Central memory CD4-positive, alpha-beta T cell (primary cell): ENCODE measurements at regions not wholly inside any gene's neighbourhood (a gene's known extent, or its start where the extent isn't known, plus 50 kb on each side); places are given as distances from the start of the nearest gene placed in this dataset.
"Not testable (repeated sequence)": the region's sequence is repeated elsewhere in the genome, so short reads cannot be mapped to it uniquely, and the experiment has no call there.

Source experiments
- DNase-seq: peaks from one replicate; pipeline ENCODE4 v3.0.0; 2022

DNA sequence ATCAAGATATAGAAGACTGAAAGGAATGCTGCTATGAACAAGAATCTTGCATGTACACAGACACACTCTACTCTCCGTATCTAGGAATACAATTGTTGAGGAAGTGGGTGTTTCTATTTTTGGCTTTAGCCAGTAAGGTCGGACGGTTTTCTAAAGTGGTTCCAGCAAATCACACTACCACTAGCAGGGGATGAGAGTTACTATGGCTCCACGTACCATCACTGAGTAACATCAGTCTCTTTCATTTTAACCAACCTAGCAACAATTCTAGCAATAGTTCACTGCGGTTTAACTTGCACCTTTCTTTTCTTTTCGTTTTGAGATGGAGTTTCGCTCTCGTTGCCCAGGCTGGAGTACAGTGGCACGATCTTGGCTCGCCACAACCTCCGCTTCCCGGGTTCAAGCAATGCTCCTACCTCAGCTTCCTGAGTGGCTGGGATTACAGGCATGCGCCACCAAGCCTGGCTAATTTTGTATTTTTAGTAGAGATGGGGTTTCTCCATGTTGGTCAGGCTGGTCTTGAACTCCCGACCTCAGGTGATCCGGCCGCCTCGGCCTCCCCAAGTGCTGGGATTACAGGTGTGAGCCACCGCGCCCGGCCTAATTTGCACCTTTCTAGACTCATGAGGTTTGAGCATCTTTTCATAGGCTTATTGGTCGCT, 103.2 kb upstream of the ZNF746 start:
- DNase-seq: peak; percentile 33

DNA sequence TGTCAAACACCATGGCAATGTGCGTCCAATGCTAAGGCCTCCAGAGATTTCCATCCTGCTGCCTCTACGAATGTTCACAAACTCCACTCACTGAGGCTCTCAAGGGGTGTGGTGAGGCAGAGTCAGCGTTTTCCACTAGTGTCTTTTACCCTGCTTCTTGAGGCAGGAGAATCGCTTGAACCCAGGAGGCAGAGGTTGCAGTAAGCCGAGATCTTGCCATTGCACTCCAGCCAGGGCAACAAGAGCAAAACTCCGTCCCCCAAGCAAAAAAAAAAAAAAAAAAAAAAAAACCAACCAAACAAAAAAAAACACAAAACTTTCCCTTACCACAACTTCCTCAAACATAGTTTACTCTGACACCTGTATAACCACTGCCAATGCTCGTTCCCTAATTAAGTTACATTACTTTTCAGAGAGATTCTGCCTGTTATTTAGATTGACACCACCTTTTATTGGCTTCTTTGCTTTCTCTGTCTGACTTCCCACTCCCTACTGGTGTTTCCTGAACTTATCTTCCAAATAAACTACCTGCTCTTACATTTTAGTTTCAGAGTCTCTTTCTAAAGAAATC, 102.1 kb upstream of the ZNF746 start:
- peak; percentile 43 for DNase-seq

DNA sequence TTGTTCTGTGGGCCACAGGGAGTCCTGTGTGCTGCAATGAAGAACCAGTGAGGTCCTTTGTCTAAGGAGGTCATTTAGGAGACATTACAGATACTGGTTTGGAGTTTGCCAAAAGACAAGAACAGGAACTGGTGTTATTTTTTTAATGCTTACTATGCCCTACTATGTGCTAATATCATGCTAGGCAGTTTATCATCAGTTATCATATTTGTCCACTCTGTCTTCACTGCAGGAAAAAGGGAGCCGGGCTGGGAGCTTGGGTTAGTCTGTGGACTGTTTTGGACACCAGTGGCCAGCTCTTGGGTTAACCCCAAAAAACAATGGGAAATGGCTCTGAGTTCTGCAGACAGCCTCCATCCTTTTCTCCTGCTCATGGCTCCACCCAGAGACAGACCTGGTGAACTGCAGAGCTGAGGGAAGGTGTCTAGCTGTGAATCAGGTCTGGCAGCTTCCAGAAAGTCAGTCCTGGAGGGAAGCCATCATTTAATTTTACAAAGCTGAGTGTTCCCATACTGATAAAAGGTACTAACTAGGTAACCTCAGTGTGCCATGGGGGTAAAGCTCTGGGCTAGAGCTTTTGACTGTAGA, 101.2 kb upstream of the ZNF746 start:
- DNase-seq: no peak

DNA sequence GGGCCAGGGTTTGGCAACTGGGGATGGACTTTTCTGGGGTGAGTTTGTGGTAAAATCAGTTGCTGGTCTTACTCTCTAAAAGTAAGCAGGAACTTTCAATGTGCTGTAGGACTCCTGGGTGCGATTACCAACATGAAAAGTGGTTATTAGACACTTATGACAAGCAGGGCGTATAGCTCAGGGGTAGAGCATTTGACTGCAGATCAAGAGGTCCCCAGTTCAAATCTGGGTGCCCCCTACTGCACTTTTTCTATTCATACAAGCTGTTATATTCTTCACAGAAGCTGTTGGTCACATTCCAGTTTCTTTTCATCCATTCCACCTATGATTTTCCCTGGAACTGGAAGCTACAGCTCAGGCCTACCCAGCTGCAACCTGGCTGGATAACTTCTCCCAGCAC, 100.2 kb upstream of the ZNF746 start:
- not testable (repeated sequence) for DNase-seq

DNA sequence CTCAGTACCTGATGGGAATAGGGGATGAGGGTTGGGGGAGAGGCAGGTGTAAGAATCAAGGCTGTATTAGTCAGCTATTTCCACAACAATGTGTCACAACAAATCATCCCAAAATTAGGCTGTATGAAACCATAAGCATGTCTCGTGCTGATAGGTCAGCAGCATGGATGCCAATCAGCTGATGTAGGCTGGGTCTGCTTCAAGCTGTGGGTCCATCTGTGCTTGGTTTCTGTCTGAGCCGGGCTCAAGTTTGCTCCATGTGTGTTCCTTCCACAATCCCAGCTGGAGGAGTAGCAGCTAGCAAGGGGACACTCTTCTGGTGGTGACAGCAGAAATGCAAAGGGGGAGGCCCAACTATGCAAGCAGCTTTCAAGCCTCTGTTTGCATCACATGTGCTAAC, 97.9 kb upstream of the ZNF746 start:
- DNase-seq: no peak

DNA sequence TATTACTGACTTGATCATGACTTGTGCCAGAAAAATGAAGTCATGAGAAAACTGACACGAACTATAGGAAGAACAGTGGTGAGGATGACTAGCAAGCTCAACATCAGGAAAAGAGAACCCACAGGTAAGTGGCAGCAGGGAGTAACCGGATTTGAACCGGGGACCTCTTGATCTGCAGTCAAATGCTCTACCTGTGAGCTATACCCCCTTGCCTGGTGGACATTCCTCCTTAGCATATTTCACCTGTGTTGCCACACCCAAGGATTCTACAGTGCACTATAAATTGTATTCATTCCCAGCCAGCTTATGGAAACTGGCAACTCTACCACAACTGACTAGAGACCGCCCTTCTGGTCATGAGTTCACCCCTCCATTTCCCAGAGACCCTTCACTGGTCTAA, 97.5 kb upstream of the ZNF746 start:
- no peak for DNase-seq

DNA sequence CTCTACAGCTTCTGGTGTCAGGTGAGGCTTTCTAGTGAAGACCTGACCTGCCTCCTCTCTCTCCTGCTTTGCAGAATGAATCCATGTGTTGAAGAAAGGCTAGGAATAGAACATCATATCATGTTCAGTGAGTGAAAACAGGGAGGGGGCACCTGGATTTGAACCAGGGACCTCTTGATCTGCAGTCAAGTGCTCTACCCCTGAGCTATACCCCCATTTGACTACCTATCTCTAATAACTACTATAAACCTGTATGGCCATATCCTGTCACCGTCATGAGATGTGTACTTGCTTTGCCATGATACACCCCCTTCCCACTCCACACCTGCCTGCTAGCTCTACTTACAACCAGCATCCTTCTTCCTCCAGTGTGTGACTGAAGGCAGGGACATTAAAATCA, 91.3 kb upstream of the ZNF746 start:
- no peak for DNase-seq

DNA sequence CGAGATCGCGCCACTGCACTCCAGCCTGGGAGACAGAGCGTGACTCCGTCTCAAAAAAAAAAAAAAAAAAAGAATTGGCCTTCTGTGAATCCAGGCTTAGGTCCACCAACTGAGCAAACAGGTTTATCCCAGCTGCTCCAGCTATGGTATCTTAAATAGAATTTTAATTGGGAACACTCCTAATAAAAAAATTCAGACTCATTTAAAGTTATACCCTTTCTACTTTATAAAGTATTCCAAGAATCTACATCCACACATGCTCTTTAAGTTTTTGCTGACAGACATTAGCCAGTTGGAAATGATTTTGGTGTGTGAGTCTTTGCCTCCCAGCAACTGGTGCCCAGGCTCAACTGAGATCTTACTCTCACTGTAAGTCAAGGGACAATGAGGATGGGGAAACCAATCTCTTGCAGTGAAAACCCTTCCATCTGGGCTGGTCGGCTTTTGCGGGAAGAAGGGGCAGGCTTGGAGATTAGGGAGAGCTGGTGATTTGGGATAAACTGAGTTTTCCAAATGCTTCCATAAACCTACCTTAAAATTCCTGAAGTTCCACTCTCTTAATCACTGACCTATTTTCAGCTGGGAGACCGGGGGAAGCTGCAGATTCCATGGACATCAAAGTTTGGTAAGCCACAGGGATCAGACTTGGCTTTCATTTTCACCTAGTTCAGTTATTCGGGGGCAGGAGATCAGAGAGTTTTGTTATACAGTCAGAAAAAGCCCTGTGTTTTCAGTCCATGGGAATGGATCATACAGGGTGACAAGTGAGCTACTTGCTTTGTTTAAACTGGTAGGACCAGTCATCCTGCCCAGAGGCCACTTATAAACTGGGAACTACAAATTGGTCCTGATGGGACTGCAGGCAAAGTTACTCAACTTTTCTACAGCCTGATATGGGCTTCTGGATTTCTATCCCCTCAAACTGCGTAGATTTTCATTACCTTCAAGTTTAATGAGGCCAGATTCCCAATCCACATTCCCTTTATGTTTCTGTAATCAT, 89.3 kb upstream of the ZNF746 start:
- no peak for DNase-seq

DNA sequence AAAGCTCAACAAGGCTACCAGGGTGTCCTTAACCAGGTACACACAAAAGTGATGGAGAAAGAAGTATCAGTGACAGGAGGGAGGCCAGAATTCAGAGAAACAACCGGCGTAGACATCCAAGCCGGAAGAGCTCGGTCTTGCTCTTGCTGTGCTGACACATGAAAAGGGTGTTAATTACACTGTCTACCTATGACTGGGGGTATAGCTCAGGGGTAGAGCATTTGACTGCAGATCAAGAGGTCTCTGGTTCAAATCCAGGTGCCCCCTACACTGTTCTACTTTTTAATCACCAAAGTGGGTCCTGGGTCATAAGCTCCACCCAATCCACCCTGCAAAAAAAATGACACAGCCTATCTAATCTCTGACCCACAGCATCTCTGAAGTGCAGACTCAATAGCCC, 86.9 kb upstream of the ZNF746 start:
- DNase-seq: no peak

DNA sequence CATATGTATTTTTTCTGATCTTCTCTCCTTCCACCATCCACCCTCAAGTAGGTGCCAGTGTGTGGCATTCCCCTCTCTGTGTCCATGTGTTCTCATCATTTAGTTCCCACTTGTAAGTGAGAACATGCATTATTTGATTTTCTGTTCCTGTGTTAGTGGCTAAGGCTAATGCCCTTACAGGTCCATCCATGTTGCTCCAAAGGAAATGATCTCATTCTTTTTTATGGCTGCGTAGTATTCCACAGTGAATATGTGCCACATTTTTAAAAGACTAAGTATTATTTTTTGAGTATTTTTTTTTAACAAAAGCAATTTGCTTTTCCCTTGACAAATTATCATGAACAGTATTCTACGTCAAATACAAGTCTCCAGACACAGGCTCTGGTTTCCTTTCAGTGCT, 86.4 kb upstream of the ZNF746 start:
- DNase-seq: no peak

DNA sequence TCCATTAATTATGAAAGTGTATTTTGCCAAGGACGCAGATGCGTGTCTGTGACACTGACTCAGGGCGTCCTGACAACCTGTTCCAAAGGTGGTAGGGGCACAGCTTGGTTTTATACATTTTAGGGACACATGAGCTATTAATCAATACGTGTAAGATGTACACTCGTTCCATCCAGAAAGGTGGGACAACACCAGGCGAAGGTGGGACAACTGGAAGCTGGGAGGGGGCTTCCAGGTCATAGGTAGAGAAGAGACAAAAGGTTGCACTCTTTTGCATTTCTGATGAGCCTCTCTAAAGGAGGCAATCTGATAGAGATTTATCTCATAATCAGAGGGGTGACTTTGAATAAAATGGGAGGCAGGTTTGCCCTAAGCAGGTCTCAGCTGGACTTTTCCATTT, 82.7 kb upstream of the ZNF746 start:
- DNase-seq: no peak

DNA sequence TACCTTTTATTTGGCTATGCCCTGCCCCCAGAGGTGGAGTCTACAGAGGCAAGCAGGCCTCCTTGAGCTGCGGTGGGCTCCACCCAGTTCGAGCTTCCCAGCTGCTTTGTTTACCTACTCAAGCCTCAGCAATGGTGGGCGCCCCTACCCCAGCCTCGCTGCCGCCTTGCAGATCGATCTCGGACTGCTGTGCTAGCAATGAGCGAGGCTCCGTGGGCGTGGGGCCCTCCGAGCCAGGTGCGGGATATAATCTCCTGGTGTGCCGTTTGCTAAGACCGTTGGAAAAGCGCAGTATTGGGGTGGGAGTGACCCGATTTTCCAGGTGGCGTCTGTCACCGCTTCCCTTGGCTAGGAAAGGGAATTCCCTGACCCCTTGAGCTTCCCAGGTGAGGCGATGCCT, 81.8 kb upstream of the ZNF746 start:
- not testable (repeated sequence) for DNase-seq

DNA sequence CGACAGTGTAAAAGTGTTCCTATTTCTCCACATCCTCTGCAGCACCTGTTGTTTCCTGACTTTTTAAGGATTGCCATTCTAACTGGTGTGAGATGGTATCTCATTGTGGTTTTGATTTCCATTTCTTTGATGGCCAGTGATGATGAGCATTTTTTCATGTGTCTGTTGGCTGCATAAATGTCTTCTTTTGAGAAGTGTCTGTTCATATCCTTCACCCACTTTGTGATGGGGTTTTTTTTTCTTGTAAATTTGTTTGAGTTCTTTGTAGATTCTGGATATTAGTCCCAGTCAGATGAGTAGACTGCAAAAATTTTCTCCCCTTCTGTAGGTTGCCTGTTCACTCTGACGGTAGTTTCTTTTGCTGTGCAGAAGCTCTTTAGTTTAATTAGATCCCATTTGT, 76.8 kb upstream of the ZNF746 start:
- not testable (repeated sequence) for DNase-seq

DNA sequence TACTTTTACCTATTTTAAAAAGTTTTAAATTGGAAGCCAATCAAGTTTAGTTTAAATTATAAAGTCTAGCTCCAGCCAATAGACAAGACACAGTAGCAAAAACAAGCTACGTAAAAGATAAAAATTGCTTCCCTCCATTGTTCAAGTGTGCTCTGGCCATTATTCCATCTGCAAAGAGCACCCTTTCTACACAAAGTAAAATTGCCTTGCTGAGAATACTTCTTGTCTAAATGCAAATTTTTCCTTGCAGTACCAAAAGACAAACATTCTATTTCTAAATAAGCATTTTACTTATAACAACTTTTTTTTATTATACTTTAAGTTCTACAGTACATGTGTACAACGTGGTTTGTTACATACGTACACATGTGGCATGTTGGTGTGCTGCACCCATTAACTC, 75.9 kb upstream of the ZNF746 start:
- DNase-seq: no peak

DNA sequence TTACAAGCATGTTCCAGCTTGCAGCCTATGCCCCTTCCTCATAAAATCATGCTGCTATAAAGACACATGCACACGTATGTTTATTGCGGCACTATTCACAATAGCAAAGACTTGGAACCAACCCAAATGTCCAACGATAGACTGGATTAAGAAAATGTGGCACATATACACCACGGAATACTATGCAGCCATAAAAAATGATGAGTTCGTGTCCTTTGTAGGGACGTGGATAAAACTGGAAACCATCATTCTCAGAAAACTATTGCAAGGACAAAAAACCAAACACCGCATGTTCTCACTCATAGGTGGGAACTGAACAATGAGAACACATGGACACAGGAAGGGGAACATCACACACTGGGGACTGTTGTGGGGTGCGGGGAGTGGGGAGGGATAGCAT, 75.3 kb upstream of the ZNF746 start:
- DNase-seq: not testable (repeated sequence)

DNA sequence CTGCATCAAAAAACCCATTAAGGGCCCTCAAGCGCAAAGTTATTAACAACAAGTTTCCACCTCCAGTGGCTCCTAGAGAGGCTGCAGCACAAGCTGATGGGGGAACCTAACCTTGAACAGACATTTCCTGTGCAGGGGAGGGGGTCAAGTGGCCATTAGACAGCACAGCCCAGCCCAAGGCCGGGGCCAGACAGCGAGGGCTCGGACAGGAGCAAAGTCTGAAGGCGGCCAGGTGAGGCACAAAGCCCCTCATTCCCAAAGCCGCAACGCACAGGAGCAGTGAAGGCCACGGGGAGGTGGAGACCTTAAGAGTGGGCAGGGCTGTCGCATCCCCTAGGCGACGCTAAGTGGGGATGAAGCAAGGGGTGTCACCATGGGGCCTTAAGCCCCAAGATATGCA, 73.2 kb upstream of the ZNF746 start:
- no peak for DNase-seq

DNA sequence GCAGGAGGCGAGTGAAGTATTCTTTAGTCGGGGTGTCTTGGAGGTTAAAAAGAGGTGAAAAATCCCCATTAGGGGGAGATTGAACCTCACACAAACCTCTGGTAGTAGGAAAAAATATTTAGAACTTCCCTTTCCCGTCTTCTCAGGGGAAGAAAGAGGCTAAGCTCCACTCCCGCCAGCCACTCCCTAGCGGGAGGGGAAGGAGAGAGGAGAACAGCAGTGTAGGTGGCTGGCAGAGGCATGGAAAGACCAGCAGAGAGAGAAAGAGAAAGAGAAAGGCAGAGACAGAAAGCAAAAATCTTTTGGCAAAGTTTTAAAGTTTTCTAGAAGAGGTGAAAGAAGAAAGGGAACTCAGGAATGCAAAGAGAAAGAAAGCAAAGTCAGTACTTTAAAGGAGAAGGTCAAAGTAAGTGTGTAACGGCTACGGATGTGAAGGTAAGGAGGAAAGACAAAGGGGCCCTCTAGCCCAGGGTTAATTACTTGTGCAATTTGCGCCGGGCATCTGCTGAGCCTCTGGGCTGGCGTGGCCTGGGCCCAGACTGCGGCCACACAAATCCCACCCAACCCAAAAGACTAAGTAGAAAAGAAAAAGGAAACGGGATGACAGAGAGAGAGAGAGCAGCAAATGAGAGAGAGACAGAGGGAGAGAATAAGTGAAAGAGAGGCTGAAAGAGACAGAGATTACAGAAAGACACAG, 72.3 kb upstream of the ZNF746 start:
- DNase-seq: no peak

DNA sequence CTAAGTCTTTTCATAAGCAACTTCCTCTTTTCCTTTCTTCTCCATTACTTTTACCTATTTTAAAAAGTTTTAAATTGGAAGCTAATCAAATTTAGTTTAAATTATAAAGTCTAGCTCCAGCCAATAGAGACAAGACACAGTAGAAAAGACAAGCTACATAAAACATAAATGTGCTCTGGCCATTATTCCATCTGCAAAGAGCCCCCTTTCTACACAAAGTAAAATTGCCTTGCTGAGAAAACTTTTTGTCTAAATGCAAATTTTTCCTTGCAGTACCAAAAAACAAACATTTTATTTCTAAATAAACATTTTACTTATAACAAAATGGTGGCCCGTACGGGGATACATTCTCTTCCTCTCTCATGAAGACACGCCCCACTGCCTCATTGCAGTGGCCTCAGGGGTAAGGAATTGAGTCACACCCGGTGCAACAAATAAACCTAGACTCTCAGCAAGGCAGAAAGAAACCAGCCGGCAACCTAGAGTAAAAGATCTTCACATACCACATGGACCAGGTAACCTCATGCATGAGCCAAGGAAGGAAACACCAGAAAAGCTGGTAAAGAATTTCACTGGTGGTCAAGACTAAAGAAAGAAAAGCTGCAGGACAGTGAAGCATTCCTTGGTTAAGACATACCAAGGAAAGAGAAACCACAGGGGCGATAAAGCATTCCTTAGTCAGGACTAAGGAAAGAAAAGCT, 71.6 kb upstream of the ZNF746 start:
- no peak for DNase-seq

DNA sequence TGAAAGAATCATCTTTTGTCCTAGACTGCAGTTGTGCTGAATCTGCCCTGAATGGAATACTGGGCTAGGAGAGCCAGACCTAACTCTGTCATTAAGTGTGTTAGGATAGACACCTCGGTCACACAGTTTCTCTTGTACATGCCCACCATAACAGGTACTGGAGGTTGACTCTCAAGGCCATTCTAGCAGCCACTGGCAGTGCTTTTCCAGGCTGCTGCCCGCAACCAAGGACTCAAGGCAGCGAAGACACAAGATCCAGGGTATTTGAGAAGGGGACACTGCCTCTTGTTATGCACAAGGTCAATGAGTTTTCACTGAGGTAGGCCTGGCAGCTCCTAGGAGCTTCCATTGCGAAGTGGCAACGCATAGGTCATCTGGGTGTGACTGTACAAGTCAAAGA, 70.6 kb upstream of the ZNF746 start:
- DNase-seq: no peak

DNA sequence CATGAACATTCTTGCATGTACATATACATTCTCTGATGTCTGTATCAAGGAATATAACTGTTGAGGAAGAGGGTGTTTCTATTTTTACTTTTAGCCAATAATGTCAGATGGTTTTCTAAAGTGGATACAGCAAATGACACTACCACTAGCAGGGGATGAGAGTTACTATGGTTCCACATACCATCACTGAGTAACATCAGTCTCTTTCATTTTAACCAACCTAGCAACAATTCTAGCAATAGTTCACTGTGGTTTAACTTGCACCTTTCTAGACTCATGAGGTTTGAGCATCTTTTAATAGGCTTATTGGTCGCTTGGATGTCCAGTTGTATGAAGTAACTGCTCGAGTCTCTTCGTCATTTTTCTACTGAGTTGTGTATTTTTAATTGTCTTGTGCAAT, 68.5 kb upstream of the ZNF746 start:
- DNase-seq: no peak

DNA sequence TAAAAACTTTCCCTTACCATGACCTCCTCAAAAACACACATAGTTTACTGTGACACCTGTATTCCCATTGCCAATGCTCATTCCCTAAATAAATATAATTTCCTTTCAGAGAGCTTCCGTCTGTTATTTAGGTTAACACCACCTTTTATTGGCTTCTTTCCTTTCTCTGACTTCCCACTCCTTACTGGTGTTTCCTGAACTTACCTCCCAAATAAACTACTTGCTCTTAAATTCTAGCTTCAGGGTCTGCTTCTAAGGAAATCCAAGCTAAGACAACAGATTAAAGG, 67.4 kb upstream of the ZNF746 start:
- no peak for DNase-seq

DNA sequence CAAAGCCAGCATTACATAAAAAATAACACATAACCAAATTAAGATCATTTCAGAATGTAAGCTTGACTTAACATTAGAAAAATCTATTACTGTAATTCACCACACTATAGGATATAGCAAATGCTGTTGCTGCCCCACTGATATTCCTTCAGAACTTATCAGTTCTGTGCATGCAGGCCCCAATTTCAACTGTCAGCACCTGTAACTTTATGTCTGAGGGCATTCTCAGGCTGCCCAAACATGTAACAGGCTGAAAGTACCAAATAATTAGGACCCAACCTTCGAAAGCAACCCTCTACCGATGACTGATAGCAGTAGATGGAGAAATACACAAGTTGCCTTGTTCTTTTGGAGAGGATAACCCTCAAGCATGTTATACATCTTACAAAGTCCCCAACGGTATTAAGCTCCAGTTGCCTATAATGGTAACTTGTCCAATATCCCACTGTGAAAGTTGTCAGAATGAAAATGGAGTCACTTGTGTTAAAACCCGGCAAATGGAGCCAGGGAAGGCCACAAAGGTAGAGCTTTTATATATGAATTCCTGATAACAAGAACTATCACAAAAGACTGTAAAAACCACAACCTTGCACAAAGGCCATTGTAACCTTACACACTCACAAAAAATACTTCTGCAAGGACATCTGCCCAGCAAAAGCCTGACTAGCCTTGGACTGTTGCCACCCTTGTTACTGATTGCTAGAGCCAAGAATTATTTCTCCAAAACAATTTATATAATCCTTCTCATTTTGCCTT, 66.9 kb upstream of the ZNF746 start:
- no peak for DNase-seq
